ENCODE measurements at regions not wholly inside any gene's neighbourhood (a gene's known extent, or its start where the extent isn't known, plus 50 kb on each side); places are given as distances from the start of the nearest gene placed in this dataset.
"Not testable (repeated sequence)": the region's sequence is repeated elsewhere in the genome, so short reads cannot be mapped to it uniquely, and the experiment has no call there.

GRCh38 chr3:39712413-39713048, 96.9 kb upstream of the MYRIP start:
- Mint-ChIP-seq H3K4me3 (no peak overlapping the region), H3K27ac (no peak overlapping the region)

GRCh38 chr3:39713341-39713740, 96.1 kb upstream of the MYRIP start:
- POLR2A ChIA-PET; H3K4me3 Mint-ChIP-seq; H3K4me1 Mint-ChIP-seq; intact Hi-C loops (cut with micrococcal nuclease); ATAC-seq (ENCODE audit: low read depth); H3K27me3 Mint-ChIP-seq; H3K27ac Mint-ChIP-seq; H3K36me3 Mint-ChIP-seq (ENCODE audit: low read depth); CTCF ChIA-PET; DNase-seq; H3K9me3 Mint-ChIP-seq: not testable (repeated sequence)

More at GRCh38 chr3:39712413-39713048, 96.9 kb upstream of the MYRIP start:
- H3K9me3 Mint-ChIP-seq, result no peaks in the 10 kb centered on the region
- TF ChIP-seq CTCF (IDR thresholded peaks at IDR 0.05), result no peak
- H3K36me3 Mint-ChIP-seq (ENCODE audit: low read depth), result no peaks in the 10 kb centered on the region
- no peaks in the 10 kb centered on the region for H3K4me1 Mint-ChIP-seq
- DNase-seq, result no peak
- POLR2A ChIA-PET, result no interaction called here
- no peak for ATAC-seq (ENCODE audit: low read depth)
- H3K27me3 Mint-ChIP-seq, result peaks cover 4% of the 10 kb centered on the region
- intact Hi-C loops (cut with micrococcal nuclease), result no loop called here
- CTCF ChIA-PET, result no interaction called here

- Mint-ChIP-seq H3K4me3 (no peak overlapping the region), H3K9me3 (no peaks in the 10 kb centered on the region), H3K4me1 (no peaks in the 10 kb centered on the region), H3K36me3 (ENCODE audit: low read depth) (no peaks in the 10 kb centered on the region), H3K27ac (no peak overlapping the region), H3K27me3 (no peaks in the 10 kb centered on the region)
- ChIA-PET CTCF (no interaction called here), POLR2A (no interaction called here)
- intact Hi-C loops (cut with micrococcal nuclease), result no loop called here
- no peak for TF ChIP-seq CTCF (IDR thresholded peaks at IDR 0.05)
- DNase-seq, result no peak
- no peak for ATAC-seq (ENCODE audit: low read depth)
These were observed 92.6 kb upstream of the MYRIP start for GRCh38 chr3:39716849-39717248.

- no peak overlapping the region for H3K4me3 Mint-ChIP-seq
- no peaks in the 10 kb centered on the region for H3K9me3 Mint-ChIP-seq
These were observed 90.5 kb upstream of the MYRIP start for GRCh38 chr3:39718674-39719595.

GRCh38 chr3:39721076-39721475, 88.3 kb upstream of the MYRIP start:
- TF ChIP-seq CTCF (IDR thresholded peaks at IDR 0.05), result no peak
- Mint-ChIP-seq H3K9me3 (no peaks in the 10 kb centered on the region), H3K27me3 (no peaks in the 10 kb centered on the region), H3K4me3 (no peak overlapping the region), H3K4me1 (no peaks in the 10 kb centered on the region), H3K36me3 (ENCODE audit: low read depth) (no peaks in the 10 kb centered on the region), H3K27ac (no peak overlapping the region)
- intact Hi-C loops (cut with micrococcal nuclease), result loop anchor here (5.0 kb wide), 1 partner anchor 456 kb away; no protein-coding TSS in a partner anchor
- ChIA-PET POLR2A (no interaction called here), CTCF (interaction anchor here (0.6 kb wide), 1 partner anchor 50 kb away, joined by 3 read pairs; no protein-coding TSS in a partner anchor)
- ATAC-seq (ENCODE audit: low read depth) (no peak), DNase-seq (no peak)

More at GRCh38 chr3:39718674-39719595, 90.5 kb upstream of the MYRIP start:
- CTCF ChIA-PET, result no interaction called here
- POLR2A ChIA-PET, result no interaction called here
- intact Hi-C loops (cut with micrococcal nuclease), result no loop called here
- no peaks in the 10 kb centered on the region for H3K36me3 Mint-ChIP-seq (ENCODE audit: low read depth)
- no peaks in the 10 kb centered on the region for H3K4me1 Mint-ChIP-seq
- no peak overlapping the region for H3K27ac Mint-ChIP-seq
- no peak for TF ChIP-seq CTCF (IDR thresholded peaks at IDR 0.05)
- H3K27me3 Mint-ChIP-seq, result no peaks in the 10 kb centered on the region
- DNase-seq (no peak), ATAC-seq (ENCODE audit: low read depth) (no peak)

Data from activated B cell treated with CpG ODN at 0.5 μM for 24 hours (primary cell).